OCI-LY1 (cell line): ENCODE measurements at regions not wholly inside any gene's neighbourhood (a gene's known extent, or its start where the extent isn't known, plus 50 kb on each side); places are given as distances from the start of the nearest gene placed in this dataset.

Source experiments
- H2AFZ ChIP-seq: fragments of 200-600 bp; sonication (generic), shearing (Covaris generic); 2 replicates; pipeline ENCODE4 v1.6.0; 2014; ENCODE audit warnings: antibody characterized with exemption, mild to moderate bottlenecking, low read length
- H3F3A ChIP-seq: fragments of 200-600 bp; sonication (generic), shearing (Covaris generic); 2 replicates; pipeline ENCODE4 v1.6.0; 2014; ENCODE audit warnings: mild to moderate bottlenecking, antibody characterized with exemption, low read length, moderate library complexity; ENCODE audit not compliant: insufficient read depth
- H3K27ac ChIP-seq: fragments of 200-600 bp; sonication (generic); 2 replicates; pipeline ENCODE4 v1.5.1; 2014; ENCODE audit warnings: low read length, mixed run types, mild to moderate bottlenecking, low read depth; ENCODE audit not compliant: poor library complexity, severe bottlenecking
- H3K27me3 ChIP-seq: fragments of 200-600 bp; sonication (generic); 2 replicates; pipeline ENCODE4 v1.6.0; 2014; ENCODE audit warnings: antibody characterized with exemption, mild to moderate bottlenecking, low read length, moderate library complexity; ENCODE audit not compliant: insufficient read depth
- H3K36me3 ChIP-seq: fragments of 200-600 bp; sonication (generic); 2 replicates; pipeline ENCODE4 v1.6.1; 2014; ENCODE audit warnings: mild to moderate bottlenecking, antibody characterized with exemption, low read length, moderate library complexity, mixed read lengths; ENCODE audit not compliant: insufficient read depth
- H3K4me1 ChIP-seq: fragments of 200-600 bp; sonication (generic); 2 replicates; pipeline ENCODE4 v1.5.1; 2014; ENCODE audit warnings: mild to moderate bottlenecking, low read length, moderate library complexity; ENCODE audit not compliant: insufficient read depth, severe bottlenecking
- H3K4me2 ChIP-seq: fragments of 200-600 bp; sonication (generic), shearing (Covaris generic); 2 replicates; pipeline ENCODE4 v1.6.1; 2014; ENCODE audit warnings: low read length
- H3K4me3 ChIP-seq: fragments of 200-600 bp; sonication (generic); 2 replicates; pipeline ENCODE4 v1.5.1; 2014; ENCODE audit warnings: low read length, low read depth, mild to moderate bottlenecking, mixed read lengths; ENCODE audit not compliant: poor library complexity, severe bottlenecking
- H3K79me2 ChIP-seq: fragments of 200-600 bp; shearing (Covaris generic); 2 replicates; pipeline ENCODE4 v1.6.1; 2016; ENCODE audit warnings: mixed run types, low read length, mixed read lengths; ENCODE audit not compliant: insufficient read depth
- H3K9ac ChIP-seq: fragments of 200-600 bp; sonication (generic), shearing (Covaris generic); 2 replicates; pipeline ENCODE4 v1.6.1; 2014; ENCODE audit warnings: mild to moderate bottlenecking, low read length, mixed read lengths
- H3K9me2 ChIP-seq: fragments of 200-600 bp; sonication (generic), shearing (Covaris generic); 2 replicates; pipeline ENCODE4 v1.6.1; 2014; ENCODE audit warnings: low read depth, mild to moderate bottlenecking, low read length, mixed read lengths
- H3K9me3 ChIP-seq: fragments of 200-600 bp; shearing (Covaris generic); 2 replicates; pipeline ENCODE4 v1.6.1; 2014; ENCODE audit warnings: low read length, mixed read lengths
- H4K20me1 ChIP-seq: fragments of 200-600 bp; sonication (generic), shearing (Covaris generic); 2 replicates; pipeline ENCODE4 v1.6.0; 2016; ENCODE audit warnings: mild to moderate bottlenecking, low read length; ENCODE audit not compliant: insufficient read depth
- CTCF ChIP-seq: fragments of 200-600 bp; sonication (generic), shearing (Covaris generic); IDR thresholded peaks from 2 replicates; pipeline ENCODE4 v1.5.1; 2017; ENCODE audit warnings: mild to moderate bottlenecking, antibody characterized with exemption, low read length, moderate library complexity, mixed read lengths
- EZH2 ChIP-seq: fragments of 200-600 bp; sonication (generic), shearing (Covaris generic); IDR thresholded peaks from 2 replicates; pipeline ENCODE4 v1.8.0; 2017; ENCODE audit warnings: borderline replicate concordance, mixed run types, mild to moderate bottlenecking, antibody characterized with exemption, low read length, moderate library complexity, mixed read lengths

GRCh38 chr1:106748606-106749005, 307.9 kb upstream of the PRMT6 start:
- Histone ChIP-seq H3K36me3 (no peaks in the 10 kb centered on the region), H3K9ac (no peak overlapping the region), H3K27me3 (no peaks in the 10 kb centered on the region), H3F3A (no peaks in the 10 kb centered on the region), H3K9me2 (no peaks in the 10 kb centered on the region), H3K27ac (no peak overlapping the region), H3K4me1 (no peaks in the 10 kb centered on the region), H4K20me1 (no peaks in the 10 kb centered on the region), H2AFZ (no peak overlapping the region), H3K4me3 (no peak overlapping the region), H3K79me2 (no peaks in the 10 kb centered on the region), H3K4me2 (no peak overlapping the region), H3K9me3 (no peaks in the 10 kb centered on the region)
- TF ChIP-seq EZH2 (no peak), CTCF (no peak)

- Histone ChIP-seq H3K4me2 (no peak overlapping the region), H3K4me3 (no peak overlapping the region), H3K27me3 (no peaks in the 10 kb centered on the region), H2AFZ (no peak overlapping the region), H3K4me1 (no peaks in the 10 kb centered on the region), H3K79me2 (no peaks in the 10 kb centered on the region), H3F3A (no peaks in the 10 kb centered on the region), H4K20me1 (no peaks in the 10 kb centered on the region), H3K27ac (no peak overlapping the region), H3K9me3 (no peaks in the 10 kb centered on the region), H3K9me2 (no peaks in the 10 kb centered on the region), H3K9ac (no peak overlapping the region), H3K36me3 (no peaks in the 10 kb centered on the region)
- TF ChIP-seq EZH2: no peak
- TF ChIP-seq CTCF: no peak
Observed at GRCh38 chr1:106749491-106749890, 307.0 kb upstream of the PRMT6 start.

- Histone ChIP-seq H3K9me3 (no peaks in the 10 kb centered on the region), H3K9ac (no peak overlapping the region), H3K4me2 (no peak overlapping the region), H3K36me3 (no peaks in the 10 kb centered on the region), H3K4me3 (no peak overlapping the region), H3K9me2 (no peaks in the 10 kb centered on the region), H2AFZ (no peak overlapping the region), H3F3A (no peaks in the 10 kb centered on the region), H3K27me3 (no peaks in the 10 kb centered on the region), H4K20me1 (no peaks in the 10 kb centered on the region), H3K27ac (no peak overlapping the region), H3K4me1 (no peaks in the 10 kb centered on the region), H3K79me2 (no peaks in the 10 kb centered on the region)
- no peak for TF ChIP-seq EZH2
- TF ChIP-seq CTCF: no peak
Observed at GRCh38 chr1:106749906-106750305, 306.6 kb upstream of the PRMT6 start.
